ENCODE measurements at regions not wholly inside any gene's neighbourhood (a gene's known extent, or its start where the extent isn't known, plus 50 kb on each side); places are given as distances from the start of the nearest gene placed in this dataset.

DNA sequence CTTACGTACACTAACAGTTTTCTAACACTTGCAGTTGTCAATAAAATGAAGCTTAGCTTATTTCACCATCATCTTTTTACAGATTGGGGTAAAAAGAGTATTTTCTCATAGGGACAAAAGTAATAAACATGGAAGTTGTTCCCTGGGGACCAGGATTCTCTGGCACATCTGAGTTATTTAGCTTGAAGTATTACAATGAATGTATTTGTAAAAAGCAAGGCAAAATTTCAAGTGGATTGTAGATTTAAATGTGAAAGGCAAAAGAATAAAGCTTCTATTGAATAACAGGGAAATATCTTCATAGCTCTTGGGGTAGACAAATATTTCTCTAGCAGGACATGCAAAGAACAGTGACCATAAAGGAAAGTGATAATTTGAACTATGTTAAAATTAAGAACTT is 260.0 kb upstream of the ECI2 start:
- DNase-seq (ENCODE audit: extremely low spot score), result no peak
- ChIA-PET CTCF (no interaction called here), POLR2A (no interaction called here)
- TF ChIP-seq ZNF384 (IDR thresholded peaks at IDR 0.05), result no peak
- no peak for TF ChIP-seq ARNT (IDR thresholded peaks at IDR 0.05)
- no peak for TF ChIP-seq BHLHE40 (IDR thresholded peaks at IDR 0.05; ENCODE audit: borderline replicate concordance)
- no peak for TF ChIP-seq FOXA1 (IDR thresholded peaks at IDR 0.05)
- TF ChIP-seq SUZ12 (IDR thresholded peaks at IDR 0.05), result no peak
- TF ChIP-seq CTBP1 (IDR thresholded peaks at IDR 0.05; ENCODE audit: borderline replicate concordance), result no peak
- no peak for TF ChIP-seq HDGF (IDR thresholded peaks at IDR 0.05; ENCODE audit: borderline replicate concordance)

DNA sequence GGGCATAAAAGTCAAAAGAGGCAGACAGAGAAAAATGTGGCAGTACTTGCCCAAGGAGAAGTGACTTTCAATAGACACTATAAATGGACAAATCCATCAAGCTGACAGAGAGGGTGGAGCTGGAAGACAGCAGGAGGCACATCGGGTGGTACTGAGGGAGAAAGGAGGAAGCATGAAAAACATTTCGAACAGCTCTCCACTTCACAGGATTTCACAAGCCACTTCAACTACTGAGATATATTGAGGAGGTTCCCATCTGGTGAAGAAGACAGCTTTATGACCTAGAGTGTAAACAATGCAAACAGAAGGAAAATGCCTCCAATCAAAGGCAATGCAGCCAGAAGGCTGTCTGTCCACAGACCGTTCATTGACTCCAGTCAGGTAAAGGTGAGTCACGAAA is 259.4 kb upstream of the ECI2 start:
- CTCF ChIA-PET, result interaction anchor here (0.6 kb wide), 1 partner anchor 76 kb away, joined by 3 read pairs; no protein-coding TSS in a partner anchor

DNA sequence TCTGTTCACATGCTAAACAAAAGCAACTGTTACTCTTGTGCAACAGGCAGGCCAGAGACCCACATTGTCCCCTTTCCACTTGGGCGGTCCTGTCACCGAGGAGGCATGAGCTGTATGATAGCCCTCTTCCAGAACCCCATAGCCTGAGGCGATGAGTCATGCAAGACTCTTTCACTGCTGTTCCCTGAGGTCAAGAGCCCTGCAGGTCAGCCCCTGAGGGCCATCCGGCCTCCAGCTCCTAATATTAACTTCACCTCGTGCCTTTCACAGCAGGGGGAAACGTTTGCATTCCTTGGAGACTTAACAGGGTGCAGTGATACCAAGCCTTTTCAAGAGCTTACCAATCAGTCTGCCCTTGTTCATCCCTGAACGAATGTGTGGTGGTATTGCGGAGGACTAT is 253.3 kb upstream of the ECI2 start:
- TF ChIP-seq FOXM1 (IDR thresholded peaks at IDR 0.05; ENCODE audit: borderline replicate concordance) (no peak), L3MBTL2 (conservative IDR thresholded peaks at IDR 0.05) (no peak), TARDBP (IDR thresholded peaks at IDR 0.05) (no peak), FOXK2 (IDR thresholded peaks at IDR 0.05) (no peak), SP1 (IDR thresholded peaks at IDR 0.05) (no peak), CTBP1 (IDR thresholded peaks at IDR 0.05; ENCODE audit: borderline replicate concordance) (no peak), FOXA1 (IDR thresholded peaks at IDR 0.05) (no peak), ARNT (IDR thresholded peaks at IDR 0.05) (no peak), SUZ12 (IDR thresholded peaks at IDR 0.05) (no peak), BHLHE40 (IDR thresholded peaks at IDR 0.05; ENCODE audit: borderline replicate concordance) (no peak), HDGF (IDR thresholded peaks at IDR 0.05; ENCODE audit: borderline replicate concordance) (no peak), ZNF384 (IDR thresholded peaks at IDR 0.05) (no peak), NFRKB (IDR thresholded peaks at IDR 0.05) (no peak), ELF4 (IDR thresholded peaks at IDR 0.05) (no peak), LEF1 (IDR thresholded peaks at IDR 0.05; ENCODE audit: borderline replicate concordance) (no peak)
- TF ChIP-seq, protein P1, sequence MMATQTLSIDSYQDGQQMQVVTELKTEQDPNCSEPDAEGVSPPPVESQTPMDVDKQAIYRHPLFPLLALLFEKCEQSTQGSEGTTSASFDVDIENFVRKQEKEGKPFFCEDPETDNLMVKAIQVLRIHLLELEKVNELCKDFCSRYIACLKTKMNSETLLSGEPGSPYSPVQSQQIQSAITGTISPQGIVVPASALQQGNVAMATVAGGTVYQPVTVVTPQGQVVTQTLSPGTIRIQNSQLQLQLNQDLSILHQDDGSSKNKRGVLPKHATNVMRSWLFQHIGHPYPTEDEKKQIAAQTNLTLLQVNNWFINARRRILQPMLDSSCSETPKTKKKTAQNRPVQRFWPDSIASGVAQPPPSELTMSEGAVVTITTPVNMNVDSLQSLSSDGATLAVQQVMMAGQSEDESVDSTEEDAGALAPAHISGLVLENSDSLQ (IDR thresholded peaks at IDR 0.05), result no peak
- no peak for DNase-seq (ENCODE audit: extremely low spot score)
- CTCF ChIA-PET, result interaction anchor here (0.6 kb wide), 1 partner anchor 77 kb away, joined by 4 read pairs; no protein-coding TSS in a partner anchor
- POLR2A ChIA-PET, result no interaction called here

More for the DNA sequence above, 259.4 kb upstream of the ECI2 start:
- POLR2A ChIA-PET, result no interaction called here
- no peak for TF ChIP-seq L3MBTL2 (conservative IDR thresholded peaks at IDR 0.05)
- TF ChIP-seq, protein P1 (IDR thresholded peaks at IDR 0.05), result peak; percentile 96
- no peak for TF ChIP-seq HDGF (IDR thresholded peaks at IDR 0.05; ENCODE audit: borderline replicate concordance)
- peak; percentile 39; the same call in 1 of the 2 replicates for TF ChIP-seq ARNT (IDR thresholded peaks at IDR 0.05)
- DNase-seq (ENCODE audit: extremely low spot score), result peak; percentile 23

DNA sequence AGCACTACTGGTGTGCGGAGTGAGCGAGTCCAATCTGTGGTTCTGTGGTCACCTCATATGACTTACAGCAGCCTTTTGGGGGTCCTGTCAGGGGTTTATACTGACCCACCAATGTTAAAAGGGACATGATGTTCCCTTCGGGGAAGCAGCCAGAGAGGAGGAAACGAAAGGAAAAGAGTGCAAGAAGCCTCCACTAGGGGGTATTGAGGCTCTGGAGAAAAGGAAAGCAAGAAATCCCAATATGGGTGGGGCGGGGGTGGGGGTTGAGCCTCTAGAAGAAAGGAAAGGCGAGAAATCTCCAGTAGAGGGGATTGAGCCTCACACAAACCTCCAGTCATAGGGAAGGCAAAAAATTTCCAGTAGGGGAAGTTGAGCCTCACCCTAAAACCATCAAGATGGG is 249.3 kb upstream of the ECI2 start:
- ChIA-PET CTCF (no interaction called here), POLR2A (no interaction called here)
- TF ChIP-seq NFRKB (IDR thresholded peaks at IDR 0.05), result no peak
- no peak for DNase-seq (ENCODE audit: extremely low spot score)

DNA sequence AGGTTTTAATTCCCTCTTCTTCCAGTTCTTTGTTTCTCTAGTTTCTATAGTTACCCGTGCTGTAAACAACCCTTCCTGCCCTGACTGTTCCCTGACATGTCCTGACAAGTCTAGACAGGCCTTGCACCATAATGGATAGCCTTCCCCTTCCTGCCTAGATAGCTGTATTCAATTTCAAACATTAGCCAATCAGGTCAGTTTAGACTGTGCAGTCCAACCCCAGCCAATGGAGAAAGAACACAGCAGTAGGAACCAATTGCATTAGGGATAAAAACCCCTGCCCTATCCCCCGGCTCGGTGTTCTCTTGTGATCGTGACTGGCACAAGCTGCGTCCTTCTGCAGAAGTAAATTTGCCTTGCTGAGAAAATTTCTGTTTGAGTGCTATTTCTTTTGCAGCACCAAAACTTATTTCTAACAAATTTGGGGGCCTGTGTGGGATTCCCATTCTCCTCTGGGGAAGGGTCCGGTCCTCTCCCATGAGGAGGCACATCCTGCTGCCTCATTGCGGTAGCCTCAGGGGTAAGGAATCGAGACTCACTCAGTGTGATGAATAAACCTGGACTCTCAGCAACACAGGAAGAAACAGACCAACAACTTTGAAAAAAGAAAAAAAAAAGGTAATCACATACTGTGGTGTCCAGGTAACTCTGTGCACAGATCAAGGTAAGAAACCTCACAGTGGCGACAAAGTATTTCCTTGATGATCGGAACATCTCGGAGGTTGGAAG is 248.7 kb upstream of the ECI2 start:
- POLR2A ChIA-PET, result no interaction called here
- DNase-seq (ENCODE audit: extremely low spot score), result no peak
- TF ChIP-seq ZNF384 (IDR thresholded peaks at IDR 0.05) (no peak), BHLHE40 (IDR thresholded peaks at IDR 0.05; ENCODE audit: borderline replicate concordance) (no peak), HDGF (IDR thresholded peaks at IDR 0.05; ENCODE audit: borderline replicate concordance) (no peak), NFRKB (IDR thresholded peaks at IDR 0.05) (no peak), LEF1 (IDR thresholded peaks at IDR 0.05; ENCODE audit: borderline replicate concordance) (no peak), FOXM1 (IDR thresholded peaks at IDR 0.05; ENCODE audit: borderline replicate concordance) (no peak), FOXK2 (IDR thresholded peaks at IDR 0.05) (no peak), L3MBTL2 (conservative IDR thresholded peaks at IDR 0.05) (no peak), TARDBP (IDR thresholded peaks at IDR 0.05) (no peak), CTBP1 (IDR thresholded peaks at IDR 0.05; ENCODE audit: borderline replicate concordance) (no peak), SUZ12 (IDR thresholded peaks at IDR 0.05) (no peak), FOXA1 (IDR thresholded peaks at IDR 0.05) (no peak), ELF4 (IDR thresholded peaks at IDR 0.05) (no peak), SP1 (IDR thresholded peaks at IDR 0.05) (no peak)
- TF ChIP-seq, protein P1 (IDR thresholded peaks at IDR 0.05), result no peak
- CTCF ChIA-PET, result no interaction called here

DNA sequence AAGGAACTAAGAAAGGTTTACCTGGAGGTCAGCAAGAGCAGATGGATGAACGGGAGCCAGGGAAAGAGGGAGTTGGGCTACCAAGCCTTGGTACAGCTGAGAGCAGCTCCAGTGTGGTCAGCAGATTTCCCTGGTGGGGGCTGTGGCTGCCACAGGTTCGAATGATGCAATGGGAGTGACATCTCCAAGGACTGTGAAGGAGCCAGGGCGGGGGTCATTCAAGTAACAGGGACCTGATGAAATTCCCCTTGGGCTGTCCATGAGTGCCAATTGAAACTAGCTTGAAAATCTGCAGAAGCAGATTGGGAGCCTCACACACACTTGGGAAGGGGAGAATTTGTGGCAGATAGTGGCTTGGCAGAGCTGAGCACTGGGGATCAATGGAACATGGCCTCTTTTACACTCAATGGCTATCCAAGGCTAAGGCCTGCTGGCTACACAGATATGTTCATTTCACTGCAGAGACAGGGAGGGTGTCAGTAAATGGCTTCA is 247.0 kb upstream of the ECI2 start:
- ChIA-PET POLR2A (no interaction called here), CTCF (no interaction called here)
- DNase-seq (ENCODE audit: extremely low spot score), result no peak
- TF ChIP-seq HDGF (IDR thresholded peaks at IDR 0.05; ENCODE audit: borderline replicate concordance), result no peak
- TF ChIP-seq TARDBP (IDR thresholded peaks at IDR 0.05), result no peak
- TF ChIP-seq ARNT (IDR thresholded peaks at IDR 0.05), result no peak
- TF ChIP-seq LEF1 (IDR thresholded peaks at IDR 0.05; ENCODE audit: borderline replicate concordance), result no peak
- TF ChIP-seq, protein P1 (IDR thresholded peaks at IDR 0.05), result no peak
- no peak for TF ChIP-seq SP1 (IDR thresholded peaks at IDR 0.05)
- TF ChIP-seq BHLHE40 (IDR thresholded peaks at IDR 0.05; ENCODE audit: borderline replicate concordance), result no peak
- no peak for TF ChIP-seq FOXA1 (IDR thresholded peaks at IDR 0.05)
- no peak for TF ChIP-seq FOXM1 (IDR thresholded peaks at IDR 0.05; ENCODE audit: borderline replicate concordance)
- TF ChIP-seq SUZ12 (IDR thresholded peaks at IDR 0.05), result no peak

All from HEK293T (cell line).